Neutrophil (primary cell): ENCODE measurements at regions not wholly inside any gene's neighbourhood (a gene's known extent, or its start where the extent isn't known, plus 50 kb on each side); places are given as distances from the start of the nearest gene placed in this dataset.

ENCODE experiments used
- H3K27ac ChIP-seq: fragments of 200-600 bp; sonication (generic); 2 replicates; pipeline ENCODE4 v1.5.1; 2016; ENCODE audit warnings: mild to moderate bottlenecking, moderate library complexity
- H3K27me3 ChIP-seq: fragments of 200-600 bp; sonication (generic); 2 replicates; pipeline ENCODE4 v1.6.0; 2016; ENCODE audit warnings: mild to moderate bottlenecking
- H3K36me3 ChIP-seq: fragments of 200-600 bp; sonication (generic); 2 replicates; pipeline ENCODE4 v1.5.1; 2017
- H3K4me1 ChIP-seq, 2 experiments: fragments of 200-600 bp in 1 of 2; sonication (generic) in 1 of 2; 1 replicate in 1 of 2; 2 replicates in 1 of 2; pipeline versions ENCODE4 v1.5.1 to v1.6.1; 2013 to 2016; ENCODE audit warnings: low read depth in 1 of 2, low read length in 1 of 2, mild to moderate bottlenecking in 1 of 2, moderate library complexity in 1 of 2; ENCODE audit not compliant: control insufficient read depth in 1 of 2, insufficient read depth in 1 of 2
- H3K4me3 ChIP-seq, 2 experiments: fragments of 200-600 bp in 1 of 2; sonication (generic) in 1 of 2; 1 replicate in 1 of 2; 2 replicates in 1 of 2; pipeline ENCODE4 v1.5.1; 2013 to 2016; ENCODE audit warnings: low read depth in 1 of 2, low read length in 1 of 2, mild to moderate bottlenecking in 1 of 2, moderate library complexity in 1 of 2
- H3K9me3 ChIP-seq: fragments of 200-600 bp; sonication (generic); 2 replicates; pipeline ENCODE4 v1.5.1; 2016
- CTCF ChIP-seq: fragments of 200-600 bp; sonication (generic); IDR thresholded peaks from 2 replicates; pipeline ENCODE4 v1.5.1; 2016; ENCODE audit warnings: antibody characterized with exemption

- Histone ChIP-seq H3K27me3 (peaks cover 45% of the 10 kb centered on the region), H3K36me3 (no peaks in the 10 kb centered on the region), H3K27ac (no peak overlapping the region), H3K4me1 (no peaks in the 10 kb centered on the region), H3K4me3 (no peak overlapping the region), H3K9me3 (no peaks in the 10 kb centered on the region)
- TF ChIP-seq CTCF, result no peak
Measured at GRCh38 chrX:794311-794710, 163.7 kb downstream of the SHOX start.

- TF ChIP-seq CTCF, result no peak
- H3K4me1 ChIP-seq, result no peaks in the 10 kb centered on the region
- no peaks in the 10 kb centered on the region for H3K9me3 ChIP-seq
- H3K27ac ChIP-seq, result no peak overlapping the region
- no peaks in the 10 kb centered on the region for H3K36me3 ChIP-seq
- H3K27me3 ChIP-seq, result peaks cover 54% of the 10 kb centered on the region
- no peak overlapping the region for H3K4me3 ChIP-seq
Measured at GRCh38 chrX:793216-793770, 162.7 kb downstream of the SHOX start.

GRCh38 chrX:791479-792034, 161.0 kb downstream of the SHOX start:
- H3K27me3 ChIP-seq, result peaks cover 54% of the 10 kb centered on the region
- H3K27ac ChIP-seq, result no peak overlapping the region
- no peaks in the 10 kb centered on the region for H3K9me3 ChIP-seq
- no peaks in the 10 kb centered on the region for H3K36me3 ChIP-seq
- H3K4me3 ChIP-seq, result no peak overlapping the region
- H3K4me1 ChIP-seq, result no peaks in the 10 kb centered on the region
- TF ChIP-seq CTCF, result no peak

- Histone ChIP-seq H3K36me3 (no peaks in the 10 kb centered on the region), H3K9me3 (no peaks in the 10 kb centered on the region), H3K27me3 (peaks cover 54% of the 10 kb centered on the region), H3K27ac (no peak overlapping the region), H3K4me1 (no peaks in the 10 kb centered on the region), H3K4me3 (no peak overlapping the region)
- TF ChIP-seq CTCF, result no peak
Measured at GRCh38 chrX:790783-791360, 160.3 kb downstream of the SHOX start.

- Histone ChIP-seq H3K36me3 (no peaks in the 10 kb centered on the region), H3K4me1 (no peaks in the 10 kb centered on the region), H3K9me3 (no peaks in the 10 kb centered on the region), H3K27ac (no peak overlapping the region), H3K27me3 (peaks cover 54% of the 10 kb centered on the region), H3K4me3 (no peak overlapping the region)
- no peak for TF ChIP-seq CTCF
Measured at GRCh38 chrX:790041-790506, 159.5 kb downstream of the SHOX start.
